H9 (cell line): ENCODE measurements at regions not wholly inside any gene's neighbourhood (a gene's known extent, or its start where the extent isn't known, plus 50 kb on each side); places are given as distances from the start of the nearest gene placed in this dataset.

ENCODE experiments used
- DNase-seq: peaks from one replicate; pipeline ENCODE4 v3.0.0-alpha.2; 2017
- H2AFZ ChIP-seq: one replicate; pipeline ENCODE4 v1.6.1; 2013; ENCODE audit warnings: mild to moderate bottlenecking, low read length, control low read depth, moderate library complexity
- H2AK5ac ChIP-seq: 2 replicates; pipeline ENCODE4 v1.6.1; 2013; ENCODE audit warnings: low read length, control low read depth, mixed read lengths; ENCODE audit not compliant: insufficient read length
- H2BK120ac ChIP-seq: one replicate; pipeline ENCODE4 v1.6.1; 2013; ENCODE audit warnings: low read depth, mild to moderate bottlenecking, low read length, control low read depth, inconsistent platforms; ENCODE audit not compliant: poor library complexity, severe bottlenecking
- H2BK12ac ChIP-seq: 2 replicates; pipeline ENCODE4 v1.6.1; 2013; ENCODE audit warnings: low read length, control low read depth, mixed read lengths, low read depth; ENCODE audit not compliant: insufficient read length
- H2BK15ac ChIP-seq: 2 replicates; pipeline ENCODE4 v1.6.1; 2013; ENCODE audit warnings: low read depth, low read length, control low read depth
- H2BK20ac ChIP-seq: one replicate; pipeline ENCODE4 v1.6.1; 2013; ENCODE audit warnings: low read depth, mild to moderate bottlenecking, low read length, control low read depth, inconsistent platforms; ENCODE audit not compliant: poor library complexity, severe bottlenecking
- H2BK5ac ChIP-seq: 2 replicates; pipeline ENCODE4 v1.6.1; 2013; ENCODE audit warnings: low read length, control low read depth, mixed read lengths; ENCODE audit not compliant: insufficient read length
- H3K14ac ChIP-seq: 2 replicates; pipeline ENCODE4 v1.6.1; 2013; ENCODE audit warnings: low read length, control low read depth; ENCODE audit not compliant: insufficient read depth
- H3K18ac ChIP-seq: 2 replicates; pipeline ENCODE4 v1.6.1; 2013; ENCODE audit warnings: low read depth, mild to moderate bottlenecking, mixed read lengths, low read length, control low read depth; ENCODE audit not compliant: insufficient read length
- H3K23ac ChIP-seq: 2 replicates; pipeline ENCODE4 v1.6.1; 2013; ENCODE audit warnings: low read length, control low read depth, mixed read lengths, low read depth; ENCODE audit not compliant: insufficient read length
- H3K23me2 ChIP-seq: 2 replicates; pipeline ENCODE4 v1.6.1; 2013; ENCODE audit warnings: low read depth, mild to moderate bottlenecking, mixed read lengths, low read length, control low read depth; ENCODE audit not compliant: insufficient read length, poor library complexity, severe bottlenecking
- H3K27ac ChIP-seq: 2 replicates; pipeline ENCODE4 v1.5.1; 2013; ENCODE audit warnings: low read length, control low read depth, mixed read lengths, low read depth; ENCODE audit not compliant: insufficient read length
- H3K27me3 ChIP-seq: 2 replicates; pipeline ENCODE4 v1.6.1; 2013; ENCODE audit warnings: low read length, control low read depth, inconsistent platforms; ENCODE audit not compliant: insufficient read depth
- H3K4ac ChIP-seq: 2 replicates; pipeline ENCODE4 v1.6.1; 2013; ENCODE audit warnings: low read depth, mild to moderate bottlenecking, control low read depth, inconsistent platforms, low read length, moderate library complexity
- H3K4me1 ChIP-seq: 2 replicates; pipeline ENCODE4 v1.6.1; 2013; ENCODE audit warnings: low read length, control low read depth, inconsistent platforms; ENCODE audit not compliant: insufficient read depth
- H3K4me2 ChIP-seq: 2 replicates; pipeline ENCODE4 v1.6.1; 2013; ENCODE audit warnings: low read length, control low read depth, mixed read lengths; ENCODE audit not compliant: insufficient read length, insufficient read depth
- H3K56ac ChIP-seq: 2 replicates; pipeline ENCODE4 v1.6.1; 2013; ENCODE audit warnings: low read depth, mild to moderate bottlenecking, mixed read lengths, low read length, control low read depth; ENCODE audit not compliant: insufficient read length
- H3K79me1 ChIP-seq: 2 replicates; pipeline ENCODE4 v1.6.1; 2013; ENCODE audit warnings: low read depth, mild to moderate bottlenecking, moderate library complexity, low read length, control low read depth, inconsistent platforms; ENCODE audit not compliant: insufficient read depth, poor library complexity, severe bottlenecking
- H3K79me2 ChIP-seq: 2 replicates; pipeline ENCODE4 v1.6.1; 2013; ENCODE audit warnings: low read length, control low read depth, inconsistent platforms; ENCODE audit not compliant: insufficient read depth
- H3K9ac ChIP-seq: 2 replicates; pipeline ENCODE4 v1.6.1; 2013; ENCODE audit warnings: low read length, control low read depth, mixed read lengths; ENCODE audit not compliant: insufficient read length; ENCODE audit errors: extremely low read depth
- H3K9me3 ChIP-seq: one replicate; pipeline ENCODE4 v1.6.1; 2013; ENCODE audit warnings: low read depth, low read length, inconsistent platforms; ENCODE audit not compliant: control insufficient read depth
- H3T11ph ChIP-seq: one replicate; pipeline ENCODE4 v1.6.1; 2013; ENCODE audit warnings: mild to moderate bottlenecking, low read length, control low read depth, inconsistent platforms
- H4K20me1 ChIP-seq: one replicate; pipeline ENCODE4 v1.6.1; 2013; ENCODE audit not compliant: control insufficient read depth, insufficient read length, insufficient read depth
- H4K5ac ChIP-seq: 2 replicates; pipeline ENCODE4 v1.6.1; 2013; ENCODE audit warnings: low read depth, mild to moderate bottlenecking, mixed read lengths, low read length, control low read depth; ENCODE audit not compliant: insufficient read length
- H4K8ac ChIP-seq: replicated peaks from 2 replicates; pipeline ENCODE4 v1.6.1; 2013; ENCODE audit warnings: low read length, control low read depth, mixed read lengths, low read depth; ENCODE audit not compliant: insufficient read length
- H4K91ac ChIP-seq: 2 replicates; pipeline ENCODE4 v1.6.1; 2013; ENCODE audit warnings: low read depth, mild to moderate bottlenecking, moderate library complexity, mixed read lengths, low read length, control low read depth; ENCODE audit not compliant: insufficient read length
- H3K27ac Mint-ChIP-seq, 3 experiments: 2 replicates in 2 of 3; 3 replicates in 1 of 3; pipeline ENCODE4 v1.8.0; 2020 to 2021; ENCODE audit warnings: mixed read lengths in 3 of 3, mild to moderate bottlenecking in 1 of 3, moderate library complexity in 1 of 3
- H3K27me3 Mint-ChIP-seq: 2 replicates; pipeline ENCODE4 v1.8.0; 2021; ENCODE audit warnings: low read depth, mild to moderate bottlenecking, moderate library complexity, mixed read lengths
- H3K36me3 Mint-ChIP-seq, 3 experiments: 2 replicates in 2 of 3; 3 replicates in 1 of 3; pipeline ENCODE4 v1.8.0; 2020 to 2021; ENCODE audit warnings: low read depth in 3 of 3, mixed read lengths in 3 of 3; ENCODE audit not compliant: insufficient read depth in 1 of 3
- H3K4me1 Mint-ChIP-seq, 2 experiments: 2 replicates each; pipeline ENCODE4 v1.8.0; 2020; ENCODE audit warnings: mixed read lengths in 2 of 2
- H3K4me3 Mint-ChIP-seq, 2 experiments: 2 replicates in 1 of 2; 3 replicates in 1 of 2; pipeline ENCODE4 v1.8.0; 2020 to 2021; ENCODE audit warnings: mild to moderate bottlenecking in 2 of 2, mixed read lengths in 2 of 2, moderate library complexity in 1 of 2
- H3K9me3 Mint-ChIP-seq, 2 experiments: 2 replicates in 1 of 2; 3 replicates in 1 of 2; pipeline ENCODE4 v1.8.0; 2020; ENCODE audit warnings: mild to moderate bottlenecking in 2 of 2, mixed read lengths in 2 of 2, moderate library complexity in 1 of 2
- CTCF ChIP-seq: fragments of 200-600 bp; sonication (generic); conservative IDR thresholded peaks from 3 replicates; pipeline ENCODE4 v1.8.0; 2021; ENCODE audit warnings: antibody characterized with exemption, mild to moderate bottlenecking
- WGBS: extraction: QIAGEN DNeasy Blood & Tissue Kit; methylation state at CpG from one replicate; pipeline ENCODE4 v1.1.7; 2013; ENCODE audit warnings: missing lambda C conversion rate, low lambda C conversion rate, mixed read lengths; ENCODE audit not compliant: insufficient read length; ENCODE audit errors: extremely low coverage; 5-methylcytosine and 5-hydroxymethylcytosine counted together

GRCh38 chr6:18985996-18986395, 598.8 kb downstream of the RNF144B start:
- H2BK120ac ChIP-seq = no peak overlapping the region
- H2AFZ ChIP-seq = no peak overlapping the region
- H3K27me3 ChIP-seq = no peaks in the 10 kb centered on the region
- Mint-ChIP-seq H3K27me3 (peaks cover 2% of the 10 kb centered on the region), H3K36me3 (no peaks in the 10 kb centered on the region), H3K4me3 (no peak overlapping the region), H3K9me3 (no peaks in the 10 kb centered on the region), H3K4me1 (peaks cover 2 to 7% of the 10 kb centered on the region in 2 experiments; a peak in 3 of 4 replicates), H3K27ac (no peak overlapping the region)
- no peaks in the 10 kb centered on the region for H3K79me2 ChIP-seq
- H3K9me3 ChIP-seq = no peaks in the 10 kb centered on the region
- no peak for DNase-seq
- no peak overlapping the region for H3K23ac ChIP-seq
- no peak overlapping the region for H2BK15ac ChIP-seq
- no peaks in the 10 kb centered on the region for H3K23me2 ChIP-seq
- H3K9ac ChIP-seq = no peak overlapping the region
- H3K18ac ChIP-seq = no peak overlapping the region
- no peak overlapping the region for H2BK5ac ChIP-seq
- no peak overlapping the region for H3K4me2 ChIP-seq
- no peak overlapping the region for H4K8ac ChIP-seq
- no peak overlapping the region for H3K14ac ChIP-seq
- H3K56ac ChIP-seq = no peak overlapping the region
- no peak overlapping the region for H4K5ac ChIP-seq
- no peaks in the 10 kb centered on the region for H3K4me1 ChIP-seq
- no peak overlapping the region for H4K91ac ChIP-seq
- H2BK12ac ChIP-seq = no peak overlapping the region
- no peak overlapping the region for H3K27ac ChIP-seq
- no peak overlapping the region for H3K4ac ChIP-seq
- no CpG with 5 or more reads among the region's 2 CpGs for WGBS
- no peak overlapping the region for H2AK5ac ChIP-seq
- TF ChIP-seq CTCF = no peak
- H3K79me1 ChIP-seq = no peaks in the 10 kb centered on the region
- no peak overlapping the region for H2BK20ac ChIP-seq
- no peak overlapping the region for H3T11ph ChIP-seq
- H4K20me1 ChIP-seq = no peaks in the 10 kb centered on the region
